Stimulated activated CD8-positive, alpha-beta memory T cell treated with anti-CD3 and anti-CD28 coated beads, Interleukin-7, amount 100 ng/mL, for 4 hours (primary cell): ENCODE measurements at regions not wholly inside any gene's neighbourhood (a gene's known extent, or its start where the extent isn't known, plus 50 kb on each side); places are given as distances from the start of the nearest gene placed in this dataset.
A peak's percentile ranks its signal among the peaks of the same experiment; 100 is the strongest.

Experiments
- DNase-seq, 2 donors: peaks; one replicate each; pipeline ENCODE4 v3.0.0-alpha.2; 2020; ENCODE audit warnings: low read depth in 2 of 2

- DNase-seq: no peak
Measured at GRCh38 chr6:165913676-165914570, 250.9 kb upstream of the PDE10A start.

GRCh38 chr6:165910184-165910966 is 247.3 kb upstream of the PDE10A start:
- no peak for DNase-seq

GRCh38 chr6:165906736-165907135 is 243.7 kb upstream of the PDE10A start:
- no peak for DNase-seq

- no peak for DNase-seq
Measured at GRCh38 chr6:165905744-165906143, 242.7 kb upstream of the PDE10A start.

- no peak for DNase-seq
Measured at GRCh38 chr6:165900970-165901369, 237.9 kb upstream of the PDE10A start.

GRCh38 chr6:165899611-165900010 is 236.6 kb upstream of the PDE10A start:
- DNase-seq: no peak

GRCh38 chr6:165895421-165896165 is 232.6 kb upstream of the PDE10A start:
- DNase-seq: no peak

GRCh38 chr6:165894171-165894825 is 231.3 kb upstream of the PDE10A start:
- DNase-seq: no peak

- no peak for DNase-seq
Measured at GRCh38 chr6:165893431-165893830, 230.4 kb upstream of the PDE10A start.

- DNase-seq: no peak
Measured at GRCh38 chr6:165891320-165891719, 228.3 kb upstream of the PDE10A start.

- DNase-seq: no peak
Measured at GRCh38 chr6:165890404-165890735, 227.3 kb upstream of the PDE10A start.

- DNase-seq: no peak
Measured at GRCh38 chr6:165889636-165890403, 226.8 kb upstream of the PDE10A start.

- DNase-seq: no peak
Measured at GRCh38 chr6:165886169-165886568, 223.1 kb upstream of the PDE10A start.

GRCh38 chr6:165884813-165885765 is 222.0 kb upstream of the PDE10A start:
- peak; percentile 23 to 33 for DNase-seq

- DNase-seq: no peak
Measured at GRCh38 chr6:165883851-165884640, 221.0 kb upstream of the PDE10A start.

- no peak for DNase-seq
Measured at GRCh38 chr6:165881806-165882205, 218.8 kb upstream of the PDE10A start.

- no peak for DNase-seq
Measured at GRCh38 chr6:165880686-165881085, 217.6 kb upstream of the PDE10A start.

- DNase-seq: no peak
Measured at GRCh38 chr6:165877773-165878172, 214.7 kb upstream of the PDE10A start.

- DNase-seq: no peak
Measured at GRCh38 chr6:165877192-165877591, 214.2 kb upstream of the PDE10A start.
